Heart left ventricle (tissue), 16 donors: ENCODE measurements at regions not wholly inside any gene's neighbourhood (a gene's known extent, or its start where the extent isn't known, plus 50 kb on each side); places are given as distances from the start of the nearest gene placed in this dataset.
A peak's percentile ranks its signal among the peaks of the same experiment; 100 is the strongest.

ENCODE experiments used
- ATAC-seq, 4 donors: fragments of 200-7000 bp; cut with Tn5 transposase; one replicate each; pipeline ENCODE4 v1.9.1; 2020 to 2022; ENCODE audit warnings: moderate library complexity in 4 of 4, mild to moderate bottlenecking in 3 of 4, moderate number of reproducible peaks in 1 of 4
- DNase-seq, 5 donors: peaks; one replicate each; pipeline ENCODE4 v3.0.0-alpha.2; 2020
- H3K27ac ChIP-seq, 12 donors: fragments of 200-600 bp; sonication (generic) in 4 of 12; one replicate each; pipeline versions ENCODE4 v1.5.0 to v1.8.0; 2016 to 2022; ENCODE audit warnings: mild to moderate bottlenecking in 2 of 12
- H3K27me3 ChIP-seq, 9 donors: fragments of 200-600 bp; sonication (generic) in 2 of 9; one replicate each; pipeline versions ENCODE4 v1.5.1 to v1.8.0; 2016 to 2022; ENCODE audit warnings: mild to moderate bottlenecking in 3 of 9
- H3K36me3 ChIP-seq, 9 donors: fragments of 200-600 bp; sonication (generic) in 2 of 9; one replicate each; pipeline versions ENCODE4 v1.5.0 to v1.8.0; 2018 to 2022; ENCODE audit warnings: mild to moderate bottlenecking in 2 of 9
- H3K4me1 ChIP-seq, 12 donors: fragments of 200-600 bp; sonication (generic) in 4 of 12; one replicate each; pipeline versions ENCODE4 v1.5.0 to v1.8.0; 2016 to 2022; ENCODE audit warnings: mild to moderate bottlenecking in 3 of 12
- H3K4me3 ChIP-seq, 12 donors: fragments of 200-600 bp; sonication (generic) in 4 of 12; one replicate each; pipeline versions ENCODE4 v1.5.0 to v1.8.0; 2017 to 2022; ENCODE audit warnings: mild to moderate bottlenecking in 9 of 12, moderate library complexity in 4 of 12
- H3K9me3 ChIP-seq, 12 donors: fragments of 200-600 bp; sonication (generic) in 4 of 12; one replicate each; pipeline versions ENCODE4 v1.5.0 to v1.8.0; 2016 to 2022; ENCODE audit warnings: mild to moderate bottlenecking in 1 of 12
- POLR2A ChIP-seq, 2 donors: fragments of 450-650 bp; IDR thresholded peaks; one replicate each; pipeline ENCODE4 v1.6.1; 2017; ENCODE audit warnings: antibody characterized with exemption in 2 of 2, mild to moderate bottlenecking in 2 of 2, moderate library complexity in 2 of 2
- WGBS, 4 donors: extraction: QIAGEN DNeasy Blood & Tissue Kit in 2 of 4; methylation state at CpG; one replicate each; pipeline versions ENCODE4 v1.1.5 to v1.1.7; 2013 to 2018; 5-methylcytosine and 5-hydroxymethylcytosine counted together
- intact Hi-C, 10 donors: fragments of 100-400 bp; cut with DNase I; formaldehyde crosslinking; loops; one replicate each; pipeline versions ENCODE4 v1.11.1 to v1.14.2; 2022
- TF ChIP-seq, protein P1 (sequence below), 12 donors: fragments of 200-600 bp; sonication (generic) in 4 of 12; IDR thresholded peaks; one replicate each; pipeline versions ENCODE4 v1.5.0 to v1.8.0; 2018 to 2022; ENCODE audit warnings: antibody characterized with exemption in 12 of 12, mild to moderate bottlenecking in 5 of 12
- donor health status: ischemic (EF 13 %, LVEDD 7.1; RV severe dilation, severe dysfunction).
- donor health status: healthy with polysubstance abuse.
- donor health status: DM: no; HTN: yes; CAD: no.
- donor health status: DM: no; HTN: no; CAD: no.
- donor health status: ischemic (EF 25% LVEDD 6.9; RV normal size, moderate dysfunction).
- donor health status: ischemic (EF 25% LVEDD 5.7; RV mildly dilated, moderate dysfunction).
- donor health status: healthy.
- donor health status: DM: yes; HTN: yes; CAD: no.
- donor health status: ischemic (EF 35%, LVEDD 5.7; RV mildly dilated, moderate dysfunction).
- donor health status: nonischemic (EF 11% LVEDD 7.7; RV severe dilation, severe dysfunction).
- donor health status: DM: yes; HTN: yes; CAD: no.
- donor health status: PGD.
- donor health status: ischemic (EF 29% LVEDD 5.4; RV normal size, mild dysfunction).
- donor health status: nonischemic (EF 23%, LVEDD 6.1; RV moderate dilation, normal function).

DNA sequence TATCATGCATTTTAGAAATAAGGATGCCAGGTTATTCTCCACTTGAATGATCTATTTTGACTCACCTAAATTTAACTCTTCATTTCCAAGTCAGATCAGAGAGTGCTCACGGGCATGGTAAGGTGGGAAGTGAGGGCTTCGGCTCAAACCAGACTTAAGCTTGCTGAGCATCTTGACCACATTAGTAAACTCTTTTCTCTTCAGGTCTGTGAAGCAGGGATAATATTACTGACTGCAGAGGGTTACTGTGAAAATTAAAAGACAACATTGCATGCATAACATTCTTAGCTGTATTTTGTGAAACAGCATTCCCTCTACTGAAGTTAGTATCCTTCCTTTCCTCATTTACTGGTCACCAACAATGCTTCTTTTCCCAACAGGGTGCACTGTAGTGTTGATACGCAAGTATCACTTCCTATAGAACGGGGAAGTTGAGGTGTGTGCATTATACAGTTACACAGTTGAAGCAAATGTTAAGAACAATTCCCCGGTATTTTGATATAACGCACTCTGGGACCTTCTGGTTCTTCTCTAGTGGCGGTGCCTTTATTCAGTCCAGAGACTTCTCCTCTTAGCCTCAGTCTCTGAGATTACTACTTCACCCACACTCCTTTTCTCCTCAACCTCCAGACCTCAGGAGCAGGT, 74.1 kb upstream of the MNS1 start:
- 91 to 95% (median 93%) methylated on average over 7 of the region's 7 CpGs for WGBS, 4 donors
- TF ChIP-seq POLR2A (IDR thresholded peaks at IDR 0.05) = no peak
- TF ChIP-seq, protein P1, sequence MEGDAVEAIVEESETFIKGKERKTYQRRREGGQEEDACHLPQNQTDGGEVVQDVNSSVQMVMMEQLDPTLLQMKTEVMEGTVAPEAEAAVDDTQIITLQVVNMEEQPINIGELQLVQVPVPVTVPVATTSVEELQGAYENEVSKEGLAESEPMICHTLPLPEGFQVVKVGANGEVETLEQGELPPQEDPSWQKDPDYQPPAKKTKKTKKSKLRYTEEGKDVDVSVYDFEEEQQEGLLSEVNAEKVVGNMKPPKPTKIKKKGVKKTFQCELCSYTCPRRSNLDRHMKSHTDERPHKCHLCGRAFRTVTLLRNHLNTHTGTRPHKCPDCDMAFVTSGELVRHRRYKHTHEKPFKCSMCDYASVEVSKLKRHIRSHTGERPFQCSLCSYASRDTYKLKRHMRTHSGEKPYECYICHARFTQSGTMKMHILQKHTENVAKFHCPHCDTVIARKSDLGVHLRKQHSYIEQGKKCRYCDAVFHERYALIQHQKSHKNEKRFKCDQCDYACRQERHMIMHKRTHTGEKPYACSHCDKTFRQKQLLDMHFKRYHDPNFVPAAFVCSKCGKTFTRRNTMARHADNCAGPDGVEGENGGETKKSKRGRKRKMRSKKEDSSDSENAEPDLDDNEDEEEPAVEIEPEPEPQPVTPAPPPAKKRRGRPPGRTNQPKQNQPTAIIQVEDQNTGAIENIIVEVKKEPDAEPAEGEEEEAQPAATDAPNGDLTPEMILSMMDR (IDR thresholded peaks at IDR 0.05) = no peak
- Histone ChIP-seq H3K27ac (no peak overlapping the region), H3K9me3 (peaks cover 0 to 8% (median 0%) of the 10 kb centered on the region in 12 donors), H3K36me3 (no peaks in the 10 kb centered on the region), H3K4me3 (no peak overlapping the region), H3K27me3 (no peaks in the 10 kb centered on the region), H3K4me1 (no peaks in the 10 kb centered on the region)
- intact Hi-C loops = loop anchor here in 1 of 10 donors (5.0 kb wide), 1 partner anchor 52 kb away; no protein-coding TSS in a partner anchor
- no peak for ATAC-seq
- DNase-seq = no peak

DNA sequence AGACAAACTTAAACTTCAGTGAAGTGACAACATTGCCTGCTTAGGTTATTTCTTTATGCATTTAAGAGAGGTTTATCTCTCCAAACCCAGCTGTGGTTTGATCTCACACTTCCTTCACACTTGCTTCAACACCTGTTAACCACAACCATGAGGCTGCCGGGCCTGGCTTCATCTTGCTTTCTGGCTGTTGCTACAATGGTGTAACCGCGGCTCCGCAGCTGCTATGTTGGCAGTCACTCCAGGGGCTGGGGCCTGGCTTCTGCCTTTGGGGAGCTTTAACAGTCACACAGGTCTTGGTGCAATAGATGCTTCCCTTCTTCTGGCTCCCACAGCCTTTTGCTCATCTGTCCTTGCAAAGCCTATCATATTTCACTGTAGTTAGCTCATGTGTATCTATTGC, 72.9 kb upstream of the MNS1 start:
- intact Hi-C loops = loop anchor here in 1 of 10 donors (5.0 kb wide), 1 partner anchor 51 kb away; no protein-coding TSS in a partner anchor
- H3K27me3 ChIP-seq = no peaks in the 10 kb centered on the region
- ATAC-seq (no peak), DNase-seq (peak in 1 of 5 donors; percentile 65)
- no peaks in the 10 kb centered on the region for H3K9me3 ChIP-seq
- TF ChIP-seq, protein P1 (IDR thresholded peaks at IDR 0.05) = no peak
- H3K4me1 ChIP-seq = no peaks in the 10 kb centered on the region
- H3K36me3 ChIP-seq = no peaks in the 10 kb centered on the region
- 33 to 52% (median 36%) methylated on average over 4 of the region's 4 CpGs for WGBS, 4 donors
- no peak overlapping the region for H3K27ac ChIP-seq
- no peak overlapping the region for H3K4me3 ChIP-seq

DNA sequence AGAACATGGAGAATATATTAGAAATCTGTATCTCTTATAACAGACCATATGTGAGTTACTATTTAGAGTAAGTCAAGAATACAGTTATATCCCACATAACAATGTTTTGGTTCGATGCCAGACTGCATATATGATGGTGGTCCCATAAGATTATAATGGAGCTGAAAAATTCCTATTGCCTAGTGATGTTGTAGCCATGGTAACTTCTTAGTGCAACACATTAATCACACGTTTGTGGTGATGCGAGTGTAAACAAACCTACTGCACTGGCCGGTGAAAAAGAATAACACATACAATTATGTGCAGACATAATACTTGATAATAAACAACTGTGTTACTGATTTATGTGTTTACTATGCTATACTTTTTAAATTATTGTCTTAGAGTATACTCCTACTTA, 69.8 kb upstream of the MNS1 start:
- intact Hi-C loops = loop anchor here in 1 of 10 donors (5.0 kb wide), 1 partner anchor 47 kb away; no protein-coding TSS in a partner anchor
- TF ChIP-seq, protein P1 (IDR thresholded peaks at IDR 0.05) = no peak
- Histone ChIP-seq H3K9me3 (no peaks in the 10 kb centered on the region), H3K4me1 (no peaks in the 10 kb centered on the region), H3K27ac (no peak overlapping the region), H3K4me3 (no peak overlapping the region), H3K36me3 (no peaks in the 10 kb centered on the region), H3K27me3 (peaks cover 0 to 3% (median 0%) of the 10 kb centered on the region in 9 donors)
- no peak for DNase-seq
- ATAC-seq = no peak
- 83 to 92% (median 89%) methylated on average over 4 of the region's 4 CpGs for WGBS, 4 donors

- Histone ChIP-seq H3K27me3 (peaks cover 0 to 3% (median 0%) of the 10 kb centered on the region in 9 donors), H3K4me1 (no peaks in the 10 kb centered on the region), H3K27ac (no peak overlapping the region), H3K36me3 (no peaks in the 10 kb centered on the region), H3K9me3 (no peaks in the 10 kb centered on the region), H3K4me3 (no peak overlapping the region)
- ATAC-seq = no peak
- no peak for TF ChIP-seq POLR2A (IDR thresholded peaks at IDR 0.05)
- TF ChIP-seq, protein P1 (IDR thresholded peaks at IDR 0.05) = no peak
- WGBS, 4 donors = 36 to 64% (median 56%) methylated on average over 2 of the region's 2 CpGs
- no peak for DNase-seq
- intact Hi-C loops = no loop called here
These were observed 68.9 kb upstream of the MNS1 start for GRCh38 chr15:56533731-56534403.
